ENCODE measurements at regions not wholly inside any gene's neighbourhood (a gene's known extent, or its start where the extent isn't known, plus 50 kb on each side); places are given as distances from the start of the nearest gene placed in this dataset.

DNA sequence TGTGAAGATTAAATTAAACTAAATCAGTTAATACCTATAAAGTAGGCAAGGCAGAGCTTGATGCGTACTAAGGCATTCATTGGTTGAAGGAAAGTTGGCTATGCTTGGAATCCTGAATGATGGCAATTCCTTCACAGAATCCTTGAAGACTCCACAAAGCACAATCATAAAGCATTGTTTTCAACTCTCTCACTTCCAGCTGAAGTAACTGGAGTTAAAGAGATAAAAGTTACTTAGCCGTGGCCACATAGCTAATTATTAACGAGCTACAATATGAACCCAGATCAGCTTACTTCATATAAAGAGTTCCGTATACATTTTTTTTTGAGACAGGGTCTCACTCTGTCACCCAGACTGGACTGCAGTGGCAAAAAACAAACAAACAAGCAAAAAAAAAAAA, 483.9 kb upstream of the DDX18 start:
- TF ChIP-seq, protein P1, sequence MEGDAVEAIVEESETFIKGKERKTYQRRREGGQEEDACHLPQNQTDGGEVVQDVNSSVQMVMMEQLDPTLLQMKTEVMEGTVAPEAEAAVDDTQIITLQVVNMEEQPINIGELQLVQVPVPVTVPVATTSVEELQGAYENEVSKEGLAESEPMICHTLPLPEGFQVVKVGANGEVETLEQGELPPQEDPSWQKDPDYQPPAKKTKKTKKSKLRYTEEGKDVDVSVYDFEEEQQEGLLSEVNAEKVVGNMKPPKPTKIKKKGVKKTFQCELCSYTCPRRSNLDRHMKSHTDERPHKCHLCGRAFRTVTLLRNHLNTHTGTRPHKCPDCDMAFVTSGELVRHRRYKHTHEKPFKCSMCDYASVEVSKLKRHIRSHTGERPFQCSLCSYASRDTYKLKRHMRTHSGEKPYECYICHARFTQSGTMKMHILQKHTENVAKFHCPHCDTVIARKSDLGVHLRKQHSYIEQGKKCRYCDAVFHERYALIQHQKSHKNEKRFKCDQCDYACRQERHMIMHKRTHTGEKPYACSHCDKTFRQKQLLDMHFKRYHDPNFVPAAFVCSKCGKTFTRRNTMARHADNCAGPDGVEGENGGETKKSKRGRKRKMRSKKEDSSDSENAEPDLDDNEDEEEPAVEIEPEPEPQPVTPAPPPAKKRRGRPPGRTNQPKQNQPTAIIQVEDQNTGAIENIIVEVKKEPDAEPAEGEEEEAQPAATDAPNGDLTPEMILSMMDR (IDR thresholded peaks at IDR 0.05): no peak
- TF ChIP-seq EZH2phosphoT487 (IDR thresholded peaks at IDR 0.05): no peak

Measured in neural progenitor cell (in vitro differentiated cells).